Hepatic stellate cell (primary cell): ENCODE measurements at regions not wholly inside any gene's neighbourhood (a gene's known extent, or its start where the extent isn't known, plus 50 kb on each side); places are given as distances from the start of the nearest gene placed in this dataset.
A peak's percentile ranks its signal among the peaks of the same experiment; 100 is the strongest.
"Not testable (repeated sequence)": the region's sequence is repeated elsewhere in the genome, so short reads cannot be mapped to it uniquely, and the experiment has no call there.

Experiments used
- DNase-seq: peaks from one replicate; pipeline ENCODE4 v3.0.0; 2011; ENCODE audit warnings: low spot score

- DNase-seq: no peak
These were observed 312.9 kb upstream of the PRR16 start for GRCh38 chr5:120151181-120151580.

DNA sequence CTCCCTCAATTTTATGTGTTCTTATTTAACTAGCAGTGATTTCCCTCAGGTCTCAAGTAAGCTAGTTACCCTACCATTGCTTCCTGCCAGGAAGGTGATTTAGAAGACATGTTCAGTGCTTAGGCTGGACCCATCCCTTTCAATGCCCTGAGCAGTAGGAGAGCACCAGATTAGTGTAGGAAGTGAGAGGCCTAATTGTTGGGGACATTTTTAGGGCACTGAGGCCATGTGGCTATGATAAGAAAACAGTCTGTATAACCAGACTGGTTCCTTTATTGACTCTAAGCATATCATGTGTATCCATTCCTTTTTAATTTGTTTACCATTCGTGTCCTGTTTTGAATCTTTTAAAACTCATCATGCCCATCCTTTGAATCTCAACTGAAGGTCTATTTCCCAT, 312.3 kb upstream of the PRR16 start:
- no peak for DNase-seq

- peak; percentile 55 for DNase-seq
These were observed 311.6 kb upstream of the PRR16 start for GRCh38 chr5:120152472-120152871.

DNA sequence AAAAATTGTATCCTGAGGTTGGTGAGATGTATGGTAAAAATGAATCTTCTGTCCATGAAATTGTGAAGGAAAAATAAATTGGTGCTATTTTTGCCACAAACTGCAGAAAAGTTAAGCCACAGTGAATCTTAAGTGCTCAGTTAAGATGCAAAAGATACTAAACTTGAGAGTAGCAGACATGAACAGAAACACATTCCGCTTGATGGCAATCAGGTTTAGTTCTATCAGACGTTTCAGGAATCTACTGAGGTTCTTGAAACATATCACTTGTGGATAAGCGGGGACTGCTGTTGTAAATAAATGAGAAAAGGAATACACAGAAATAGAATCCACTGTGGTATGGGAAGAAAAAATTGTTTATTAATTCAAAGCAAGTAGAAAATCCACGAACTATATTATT, 311.2 kb upstream of the PRR16 start:
- no peak for DNase-seq

GRCh38 chr5:120153551-120153950, 310.5 kb upstream of the PRR16 start:
- no peak for DNase-seq

- no peak for DNase-seq
These were observed 308.2 kb upstream of the PRR16 start for GRCh38 chr5:120155873-120156272.

DNA sequence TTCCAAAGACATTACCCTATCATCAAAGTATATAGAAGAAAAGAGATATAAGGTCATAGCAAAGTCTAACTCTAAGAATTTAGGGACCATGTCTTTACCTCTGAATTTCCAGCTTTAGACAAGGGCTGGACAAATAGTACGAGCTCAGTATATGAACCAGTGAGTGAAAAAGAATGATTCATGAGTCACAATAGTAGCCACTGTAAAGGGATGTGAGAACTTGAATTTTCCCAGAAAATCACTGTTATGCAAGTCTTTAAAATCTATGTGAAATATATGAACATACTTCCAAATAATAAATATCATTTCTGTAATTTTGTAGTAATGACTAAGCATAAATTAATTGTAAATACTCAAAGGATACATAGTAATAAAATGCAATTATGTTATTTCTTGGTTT, 305.9 kb upstream of the PRR16 start:
- DNase-seq: no peak

DNA sequence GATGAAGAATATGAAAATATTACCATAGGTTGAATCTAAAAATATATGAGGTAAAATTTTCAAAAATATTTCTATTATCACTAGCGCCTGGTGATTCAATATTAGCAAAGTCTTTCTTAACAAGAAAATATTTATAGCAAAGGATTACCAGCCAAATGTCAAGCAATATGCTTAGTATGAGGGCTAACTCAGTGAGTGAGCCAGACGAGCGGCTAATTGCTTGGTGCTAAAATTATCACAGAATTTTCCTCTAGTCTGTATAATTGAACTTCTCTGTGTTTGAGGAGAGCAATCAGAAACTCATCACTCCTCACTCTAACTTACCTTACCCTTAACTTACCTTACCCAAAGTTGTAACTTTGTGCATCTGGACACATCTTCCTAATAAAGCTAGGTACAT, 304.9 kb upstream of the PRR16 start:
- DNase-seq: no peak

DNA sequence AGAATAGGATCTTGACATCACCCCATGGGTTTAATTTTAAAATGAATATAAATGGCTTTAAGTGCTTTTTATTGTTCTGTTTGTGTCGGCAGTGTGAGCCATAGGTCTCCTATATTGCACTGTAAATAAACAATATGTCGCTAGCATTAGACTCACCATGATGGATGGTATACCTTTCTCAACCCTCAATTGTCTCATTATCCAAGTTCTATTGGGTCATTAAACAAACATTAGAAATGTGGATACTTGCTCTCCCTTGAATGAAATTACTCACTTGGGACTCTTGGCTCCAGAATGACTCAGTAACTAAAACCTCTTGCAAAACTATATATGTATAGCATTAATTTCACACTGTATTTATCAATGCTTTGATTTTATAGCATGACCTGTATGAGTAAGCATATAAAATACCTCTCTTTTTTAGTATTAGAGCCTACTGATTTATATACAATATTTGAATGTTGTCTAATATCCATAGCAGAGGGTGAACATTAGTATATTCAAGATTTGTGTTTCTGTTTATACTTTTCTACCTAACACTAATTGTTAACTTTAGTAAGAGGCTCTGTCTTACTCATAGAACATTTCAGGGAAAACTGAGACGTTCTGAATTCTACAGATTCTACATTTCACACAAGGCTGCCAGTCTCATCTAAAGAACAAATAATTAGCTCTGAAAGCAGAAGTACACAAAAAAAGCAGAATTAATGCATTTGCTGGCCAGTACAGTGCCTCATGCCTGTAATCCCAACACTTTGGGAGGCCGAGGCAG, 303.8 kb upstream of the PRR16 start:
- no peak for DNase-seq

DNA sequence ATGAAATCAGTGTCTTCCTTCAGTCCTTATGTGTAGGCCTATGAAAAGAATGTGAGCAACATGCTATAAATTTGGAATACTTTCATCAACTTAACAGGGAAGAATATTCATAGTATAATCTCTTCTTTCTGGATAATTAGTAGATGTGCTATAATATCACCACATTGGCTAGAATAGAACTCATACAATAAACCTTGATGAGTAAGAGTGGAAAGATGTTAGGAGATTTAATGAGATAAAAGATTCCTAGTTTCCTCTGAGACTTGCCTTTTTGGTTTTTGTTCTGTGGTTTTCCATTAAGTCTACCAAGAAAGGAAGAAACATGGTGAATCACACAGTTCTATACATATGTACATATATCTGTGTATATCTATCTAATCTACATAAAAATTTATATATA, 301.8 kb upstream of the PRR16 start:
- DNase-seq: no peak

DNA sequence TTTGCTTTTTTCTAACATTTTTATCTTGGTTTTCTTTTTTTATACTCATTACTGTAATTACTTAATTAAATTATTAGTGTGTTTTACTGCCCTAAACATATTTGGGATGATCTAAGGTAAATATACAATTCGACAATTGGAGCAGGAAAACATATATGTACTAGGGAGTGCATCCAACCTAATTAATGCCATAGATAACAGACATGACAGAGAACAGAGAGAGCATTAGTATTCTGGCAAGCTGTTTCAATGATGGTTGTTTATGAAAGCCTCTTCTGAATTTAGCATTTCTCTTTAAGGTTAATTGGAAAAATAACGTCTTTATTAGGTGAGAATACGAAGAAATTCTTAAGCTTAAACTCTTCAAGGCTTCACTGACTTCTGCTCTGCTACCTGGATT, 300.1 kb upstream of the PRR16 start:
- no peak for DNase-seq

DNA sequence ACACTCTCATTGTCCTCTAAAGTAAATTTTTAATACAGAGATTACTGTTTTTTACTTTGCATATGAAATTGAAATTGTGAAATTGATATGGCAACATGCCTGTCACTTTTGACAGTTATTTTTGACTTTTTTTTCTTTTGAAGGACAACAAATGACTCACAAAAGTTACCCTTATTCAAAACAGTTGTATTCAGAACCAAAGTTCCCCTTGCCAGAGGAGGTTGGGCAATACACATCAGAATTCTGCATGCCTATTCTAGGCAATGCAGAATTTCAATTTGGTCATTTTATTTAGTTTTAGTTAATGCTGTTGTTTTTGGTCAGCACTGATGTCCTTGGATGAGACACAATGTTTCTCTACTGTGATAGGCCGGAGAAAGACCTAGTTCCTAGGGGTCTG, 299.1 kb upstream of the PRR16 start:
- no peak for DNase-seq

GRCh38 chr5:120173125-120173524, 291.0 kb upstream of the PRR16 start:
- no peak for DNase-seq

GRCh38 chr5:120174089-120174488, 290.0 kb upstream of the PRR16 start:
- DNase-seq: no peak

GRCh38 chr5:120181238-120181637, 282.9 kb upstream of the PRR16 start:
- not testable (repeated sequence) for DNase-seq

DNA sequence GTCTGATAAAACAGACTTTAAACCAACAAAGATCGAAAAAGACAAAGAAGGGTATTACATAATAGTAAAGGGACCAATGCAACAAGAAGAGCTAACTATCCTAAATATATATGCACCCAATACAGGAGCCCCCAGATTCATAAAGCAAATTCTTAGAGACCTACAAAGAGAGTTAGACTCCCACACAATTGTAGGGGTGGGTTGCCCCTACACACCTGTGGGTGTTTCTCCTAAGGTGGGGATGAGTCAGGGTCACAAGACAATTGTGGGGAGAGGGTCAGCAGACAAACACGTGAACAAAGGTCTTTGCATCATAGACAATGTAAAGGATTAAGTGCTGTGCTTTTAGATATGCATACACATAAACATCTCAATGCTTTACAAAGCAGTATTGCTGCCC, 269.4 kb upstream of the PRR16 start:
- DNase-seq: not testable (repeated sequence)

GRCh38 chr5:120199559-120199958, 264.5 kb upstream of the PRR16 start:
- no peak for DNase-seq

- no peak for DNase-seq
These were observed 257.0 kb upstream of the PRR16 start for GRCh38 chr5:120207129-120207528.

DNA sequence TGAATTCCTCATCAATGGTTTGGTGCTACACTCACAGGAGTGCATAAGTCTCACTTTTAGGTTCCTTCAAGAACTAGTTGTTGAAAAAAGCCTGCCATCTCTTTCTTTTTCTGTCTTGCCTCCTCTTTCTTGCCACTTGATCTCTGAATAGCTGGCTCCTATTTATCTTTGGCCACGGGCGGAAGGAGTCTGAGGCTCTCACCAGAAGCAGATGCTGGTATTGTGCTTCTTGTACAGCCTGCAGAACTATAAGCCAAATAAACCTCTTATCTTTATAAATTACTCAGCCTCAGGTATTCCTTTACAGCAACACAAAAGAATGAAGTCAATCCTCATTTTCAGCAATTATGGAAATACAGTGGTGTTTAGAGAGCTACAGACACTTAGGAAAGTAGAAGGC, 247.1 kb upstream of the PRR16 start:
- no peak for DNase-seq

- no peak for DNase-seq
These were observed 244.1 kb upstream of the PRR16 start for GRCh38 chr5:120219988-120220387.

GRCh38 chr5:120225524-120225923, 238.6 kb upstream of the PRR16 start:
- DNase-seq: no peak

- DNase-seq: no peak
These were observed 235.7 kb upstream of the PRR16 start for GRCh38 chr5:120228262-120229031.

DNA sequence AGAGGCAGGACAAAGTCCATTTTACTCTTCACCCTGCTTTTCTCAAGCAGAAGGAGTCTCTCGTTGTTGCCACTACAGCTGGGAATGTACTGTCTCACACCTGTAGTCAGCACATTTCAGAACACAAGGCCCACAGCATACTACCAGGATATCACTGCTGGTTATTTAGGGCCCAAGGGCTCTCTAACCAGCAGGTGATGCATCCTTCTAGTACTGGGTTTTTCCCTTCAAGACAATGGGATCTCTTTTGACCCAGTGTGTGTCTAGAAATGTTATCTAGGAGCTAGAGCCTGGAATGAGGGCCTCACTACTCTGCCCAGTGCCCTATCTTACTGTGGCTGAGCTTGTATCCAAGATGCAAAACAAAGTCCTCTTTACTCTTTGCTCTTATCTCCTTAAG, 235.1 kb upstream of the PRR16 start:
- no peak for DNase-seq

- DNase-seq: no peak
These were observed 232.5 kb upstream of the PRR16 start for GRCh38 chr5:120231563-120231962.
